MM.1S (cell line): ENCODE measurements at regions not wholly inside any gene's neighbourhood (a gene's known extent, or its start where the extent isn't known, plus 50 kb on each side); places are given as distances from the start of the nearest gene placed in this dataset.

Experiments used
- DNase-seq: peaks from one replicate; pipeline ENCODE4 v3.0.0-alpha.2; 2015
- H2AFZ ChIP-seq: fragments of 300-600 bp; sonication (generic); 2 replicates; pipeline ENCODE4 v1.6.0; 2016; ENCODE audit warnings: antibody characterized with exemption, low read length
- H3F3A ChIP-seq: fragments of 300-600 bp; sonication (generic); 2 replicates; pipeline ENCODE4 v1.6.1; 2016; ENCODE audit warnings: mild to moderate bottlenecking, antibody characterized with exemption, low read length, moderate library complexity, mixed read lengths; ENCODE audit not compliant: insufficient read depth
- H3K27ac ChIP-seq: fragments of 300-600 bp; sonication (generic); 2 replicates; pipeline ENCODE4 v1.5.1; 2016; ENCODE audit warnings: mild to moderate bottlenecking, low read length
- H3K27me3 ChIP-seq: fragments of 300-600 bp; sonication (generic); replicated peaks from 2 replicates; pipeline ENCODE4 v1.6.0; 2016; ENCODE audit warnings: low read length; ENCODE audit not compliant: insufficient read depth
- H3K36me3 ChIP-seq: fragments of 300-600 bp; sonication (generic); replicated peaks from 2 replicates; pipeline ENCODE4 v1.6.1; 2016; ENCODE audit warnings: mild to moderate bottlenecking, low read length, mixed read lengths; ENCODE audit not compliant: insufficient read depth
- H3K4me1 ChIP-seq: fragments of 300-600 bp; sonication (generic); 2 replicates; pipeline ENCODE4 v1.6.1; 2016; ENCODE audit warnings: low read length, mixed read lengths
- H3K4me2 ChIP-seq: fragments of 300-600 bp; sonication (generic); 2 replicates; pipeline ENCODE4 v1.6.0; 2016; ENCODE audit warnings: low read depth, low read length
- H3K4me3 ChIP-seq: fragments of 300-600 bp; sonication (generic); 2 replicates; pipeline ENCODE4 v1.5.1; 2016; ENCODE audit warnings: low read length, mixed read lengths
- H3K79me2 ChIP-seq: fragments of 300-600 bp; sonication (generic); 2 replicates; pipeline ENCODE4 v1.6.1; 2016; ENCODE audit warnings: mixed run types, low read length, mixed read lengths
- H3K9ac ChIP-seq: fragments of 300-600 bp; sonication (generic); 2 replicates; pipeline ENCODE4 v1.6.1; 2016; ENCODE audit warnings: low read length, mixed read lengths
- H3K9me2 ChIP-seq: fragments of 300-600 bp; sonication (generic); replicated peaks from 2 replicates; pipeline ENCODE4 v1.6.1; 2016; ENCODE audit warnings: mild to moderate bottlenecking, low read length, mixed read lengths; ENCODE audit not compliant: insufficient read depth
- H3K9me3 ChIP-seq: fragments of 300-600 bp; sonication (generic); replicated peaks from 2 replicates; pipeline ENCODE4 v1.6.1; 2016; ENCODE audit warnings: mild to moderate bottlenecking, low read length, mixed read lengths; ENCODE audit not compliant: insufficient read depth
- H4K20me1 ChIP-seq: fragments of 300-600 bp; sonication (generic); 2 replicates; pipeline ENCODE4 v1.6.1; 2016; ENCODE audit warnings: mild to moderate bottlenecking, low read length, moderate library complexity, mixed read lengths; ENCODE audit not compliant: insufficient read depth
- EZH2 ChIP-seq: fragments of 300-600 bp; sonication (generic); optimal IDR thresholded peaks from 2 replicates; pipeline ENCODE3; 2017; ENCODE audit warnings: low read depth, mild to moderate bottlenecking, antibody characterized with exemption, low read length, mixed read lengths
- EZH2phosphoT487 ChIP-seq: fragments of 300-600 bp; sonication (generic); IDR thresholded peaks from 2 replicates; pipeline ENCODE4 v1.6.1; 2018; ENCODE audit warnings: antibody characterized with exemption, low read length
- TF ChIP-seq, protein P1 (sequence below): fragments of 300-600 bp; sonication (generic); IDR thresholded peaks from 2 replicates; pipeline ENCODE4 v1.5.1; 2016; ENCODE audit warnings: antibody characterized with exemption, low read length, mixed read lengths

DNA sequence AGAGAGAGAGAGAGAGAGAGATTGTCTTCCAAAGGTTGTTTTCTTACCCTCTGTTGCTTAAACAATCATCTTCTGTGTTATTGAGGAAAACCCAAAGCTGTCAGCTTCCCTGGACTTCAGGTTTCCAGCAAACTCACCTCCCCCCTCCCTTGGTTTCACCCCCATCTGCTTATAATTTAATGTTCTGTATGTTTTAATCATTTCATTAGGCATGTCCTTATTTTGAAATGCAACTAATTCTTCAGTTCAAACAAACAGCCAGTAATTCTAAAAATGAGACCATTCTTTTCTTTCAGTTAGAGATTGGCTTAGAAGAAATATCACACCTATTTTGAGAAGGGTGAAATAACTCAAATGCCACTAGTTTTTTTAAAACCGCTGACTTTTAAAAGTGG, 102.9 kb downstream of the FAM204A start:
- Histone ChIP-seq H3K4me2 (no peak overlapping the region), H3F3A (no peaks in the 10 kb centered on the region), H3K9ac (no peak overlapping the region), H4K20me1 (no peaks in the 10 kb centered on the region), H2AFZ (no peak overlapping the region), H3K4me3 (no peak overlapping the region), H3K27ac (no peak overlapping the region), H3K4me1 (no peaks in the 10 kb centered on the region), H3K36me3 (no peaks in the 10 kb centered on the region), H3K79me2 (no peaks in the 10 kb centered on the region), H3K27me3 (no peaks in the 10 kb centered on the region), H3K9me2 (no peaks in the 10 kb centered on the region), H3K9me3 (no peaks in the 10 kb centered on the region)
- no peak for DNase-seq
- TF ChIP-seq, protein P1, sequence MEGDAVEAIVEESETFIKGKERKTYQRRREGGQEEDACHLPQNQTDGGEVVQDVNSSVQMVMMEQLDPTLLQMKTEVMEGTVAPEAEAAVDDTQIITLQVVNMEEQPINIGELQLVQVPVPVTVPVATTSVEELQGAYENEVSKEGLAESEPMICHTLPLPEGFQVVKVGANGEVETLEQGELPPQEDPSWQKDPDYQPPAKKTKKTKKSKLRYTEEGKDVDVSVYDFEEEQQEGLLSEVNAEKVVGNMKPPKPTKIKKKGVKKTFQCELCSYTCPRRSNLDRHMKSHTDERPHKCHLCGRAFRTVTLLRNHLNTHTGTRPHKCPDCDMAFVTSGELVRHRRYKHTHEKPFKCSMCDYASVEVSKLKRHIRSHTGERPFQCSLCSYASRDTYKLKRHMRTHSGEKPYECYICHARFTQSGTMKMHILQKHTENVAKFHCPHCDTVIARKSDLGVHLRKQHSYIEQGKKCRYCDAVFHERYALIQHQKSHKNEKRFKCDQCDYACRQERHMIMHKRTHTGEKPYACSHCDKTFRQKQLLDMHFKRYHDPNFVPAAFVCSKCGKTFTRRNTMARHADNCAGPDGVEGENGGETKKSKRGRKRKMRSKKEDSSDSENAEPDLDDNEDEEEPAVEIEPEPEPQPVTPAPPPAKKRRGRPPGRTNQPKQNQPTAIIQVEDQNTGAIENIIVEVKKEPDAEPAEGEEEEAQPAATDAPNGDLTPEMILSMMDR = no peak
- TF ChIP-seq EZH2phosphoT487 (no peak), EZH2 (no peak)

DNA sequence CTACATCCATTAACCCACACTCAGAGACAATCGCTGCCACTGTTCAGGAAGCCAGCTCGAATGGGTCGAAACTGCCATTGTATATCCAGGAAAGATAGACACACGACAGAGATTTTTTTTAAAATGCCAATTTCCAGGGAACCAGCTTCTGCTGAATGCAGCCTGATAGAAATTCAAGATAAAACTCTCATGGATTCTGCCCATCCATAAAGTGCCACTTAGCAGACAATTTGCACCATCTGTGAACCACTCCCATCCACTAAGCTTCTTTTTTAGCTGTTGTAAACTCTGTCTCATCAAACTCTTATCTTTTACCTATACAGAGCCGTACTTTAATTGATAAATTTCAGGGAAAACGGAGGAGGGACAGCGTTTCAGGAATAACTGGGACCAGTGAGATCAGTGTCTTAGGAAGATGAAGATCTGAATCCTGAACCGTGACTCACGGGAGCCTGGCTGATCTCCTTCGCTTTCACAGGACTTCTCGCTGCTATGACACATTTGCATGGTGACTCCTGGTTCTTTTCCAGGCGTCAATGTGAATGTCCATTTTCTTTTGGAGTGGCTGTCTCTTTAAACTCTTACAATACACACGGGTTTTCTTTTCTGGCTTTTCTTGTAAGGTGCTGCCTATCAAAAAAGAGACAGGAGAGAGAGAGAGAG, 103.4 kb downstream of the FAM204A start:
- no peak overlapping the region for H3K27ac ChIP-seq
- no peaks in the 10 kb centered on the region for H3K79me2 ChIP-seq
- H3F3A ChIP-seq = no peaks in the 10 kb centered on the region
- 0 out of 2 replicates have a peak overlapping the region, but pooled peaks have one; percentile 16 for H2AFZ ChIP-seq
- no peaks in the 10 kb centered on the region for H3K4me1 ChIP-seq
- H4K20me1 ChIP-seq = no peaks in the 10 kb centered on the region
- no peak overlapping the region for H3K4me3 ChIP-seq
- no peak for DNase-seq
- no peak overlapping the region for H3K9ac ChIP-seq
- H3K36me3 ChIP-seq = no peaks in the 10 kb centered on the region
- H3K4me2 ChIP-seq = no peak overlapping the region
- TF ChIP-seq EZH2 (no peak), EZH2phosphoT487 (no peak)
- TF ChIP-seq, protein P1 = no peak
- no peaks in the 10 kb centered on the region for H3K9me3 ChIP-seq
- H3K27me3 ChIP-seq = no peaks in the 10 kb centered on the region
- no peaks in the 10 kb centered on the region for H3K9me2 ChIP-seq

DNA sequence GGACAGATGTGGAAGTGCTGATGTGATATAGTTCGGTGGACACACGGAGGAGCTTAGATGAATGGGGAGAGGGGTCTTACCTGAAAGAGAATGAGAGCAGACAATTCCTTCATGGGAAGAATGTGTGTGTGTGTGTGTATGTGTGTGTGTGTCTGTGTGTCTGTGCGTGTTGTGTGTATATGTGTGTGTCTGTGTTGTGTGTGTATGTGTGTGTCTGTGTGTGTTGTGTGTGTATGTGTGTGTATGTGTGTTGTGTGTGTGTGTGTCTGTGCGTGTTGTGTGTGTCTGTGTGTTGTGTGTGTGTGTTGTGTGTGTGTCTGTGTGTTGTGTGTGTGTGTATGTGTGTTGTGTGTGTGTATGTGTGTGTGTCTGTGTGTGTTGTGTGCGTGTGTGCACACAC, 104.2 kb downstream of the FAM204A start:
- DNase-seq = no peak
- H3K27me3 ChIP-seq = no peaks in the 10 kb centered on the region
- no peaks in the 10 kb centered on the region for H3K9me3 ChIP-seq

More for the DNA sequence above, 104.2 kb downstream of the FAM204A start:
- Histone ChIP-seq H3K4me1 (no peaks in the 10 kb centered on the region), H4K20me1 (no peaks in the 10 kb centered on the region), H3F3A (no peaks in the 10 kb centered on the region), H3K9me2 (no peaks in the 10 kb centered on the region), H3K27ac (no peak overlapping the region), H3K79me2 (no peaks in the 10 kb centered on the region), H3K4me2 (no peak overlapping the region), H2AFZ (no peak overlapping the region), H3K4me3 (no peak overlapping the region), H3K9ac (no peak overlapping the region), H3K36me3 (no peaks in the 10 kb centered on the region)
- no peak for TF ChIP-seq EZH2
- TF ChIP-seq, protein P1 = no peak
- TF ChIP-seq EZH2phosphoT487 = no peak
